ENCODE measurements at regions not wholly inside any gene's neighbourhood (a gene's known extent, or its start where the extent isn't known, plus 50 kb on each side); places are given as distances from the start of the nearest gene placed in this dataset.

DNA sequence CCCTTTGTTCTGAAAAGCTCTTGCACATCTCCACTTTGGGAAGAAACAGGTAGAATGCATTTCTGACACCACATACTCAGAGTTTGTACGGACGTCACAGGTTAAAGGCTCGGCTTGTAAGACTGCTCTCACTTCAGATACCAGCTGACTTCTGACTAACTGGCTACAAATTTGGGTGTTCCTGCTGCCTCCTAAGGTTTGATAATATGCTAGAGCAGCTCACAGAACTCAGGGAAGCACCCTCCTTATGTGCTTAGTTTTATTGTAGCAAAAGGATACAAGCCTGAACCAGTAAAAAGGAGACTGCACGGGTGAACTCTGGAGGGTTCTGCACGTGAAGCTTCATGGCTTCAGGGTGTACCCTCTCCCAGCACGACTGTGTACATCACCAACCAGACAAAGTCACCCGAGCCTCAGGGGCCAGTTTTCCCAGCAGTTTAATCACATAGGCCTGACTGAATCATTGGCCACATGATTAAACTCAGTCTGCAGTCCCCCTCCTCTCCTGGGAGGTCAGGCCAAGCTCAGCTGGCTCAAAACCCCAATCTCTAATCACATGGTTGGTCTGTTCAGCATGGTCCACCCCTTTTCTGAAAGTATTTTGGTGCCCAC, 749.5 kb upstream of the RAB6C start:
- H3K4me1 ChIP-seq = no peaks in the 10 kb centered on the region
- WGBS, 2 donors = 77 to 83% methylated on average over 7 of the region's 7 CpGs
- no peak for DNase-seq (ENCODE audit: low spot score in 2 of 2)

DNA sequence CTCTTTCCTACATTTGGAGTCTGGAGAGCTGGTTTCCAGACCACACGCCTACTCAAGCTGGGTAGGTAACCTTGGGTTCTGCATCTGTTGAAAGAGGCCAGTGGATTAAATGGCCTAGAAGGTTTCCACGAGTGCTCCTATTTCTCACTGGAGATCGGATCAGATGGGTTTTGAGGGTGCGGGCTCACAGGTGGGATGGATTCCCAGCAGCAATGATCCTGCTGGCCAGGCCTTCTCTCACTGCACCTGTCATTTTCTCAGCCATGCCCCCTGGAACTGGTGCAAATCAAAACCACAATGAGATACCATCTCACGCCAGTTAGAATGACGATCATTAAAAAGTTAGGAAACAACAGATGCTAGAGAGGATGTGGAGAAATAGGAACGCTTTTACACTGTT, 747.5 kb upstream of the RAB6C start:
- 92% methylated on average over 7 of the region's 7 CpGs for whole genome bisulfite sequencing, 2 donors

More for the DNA sequence above, 749.5 kb upstream of the RAB6C start:
- no peaks in the 10 kb centered on the region for H3K27me3 ChIP-seq
- H3K9me3 ChIP-seq = no peaks in the 10 kb centered on the region
- H3K27ac ChIP-seq = no peak overlapping the region
- H3K4me3 ChIP-seq = no peak overlapping the region
- TF ChIP-seq, protein P1, sequence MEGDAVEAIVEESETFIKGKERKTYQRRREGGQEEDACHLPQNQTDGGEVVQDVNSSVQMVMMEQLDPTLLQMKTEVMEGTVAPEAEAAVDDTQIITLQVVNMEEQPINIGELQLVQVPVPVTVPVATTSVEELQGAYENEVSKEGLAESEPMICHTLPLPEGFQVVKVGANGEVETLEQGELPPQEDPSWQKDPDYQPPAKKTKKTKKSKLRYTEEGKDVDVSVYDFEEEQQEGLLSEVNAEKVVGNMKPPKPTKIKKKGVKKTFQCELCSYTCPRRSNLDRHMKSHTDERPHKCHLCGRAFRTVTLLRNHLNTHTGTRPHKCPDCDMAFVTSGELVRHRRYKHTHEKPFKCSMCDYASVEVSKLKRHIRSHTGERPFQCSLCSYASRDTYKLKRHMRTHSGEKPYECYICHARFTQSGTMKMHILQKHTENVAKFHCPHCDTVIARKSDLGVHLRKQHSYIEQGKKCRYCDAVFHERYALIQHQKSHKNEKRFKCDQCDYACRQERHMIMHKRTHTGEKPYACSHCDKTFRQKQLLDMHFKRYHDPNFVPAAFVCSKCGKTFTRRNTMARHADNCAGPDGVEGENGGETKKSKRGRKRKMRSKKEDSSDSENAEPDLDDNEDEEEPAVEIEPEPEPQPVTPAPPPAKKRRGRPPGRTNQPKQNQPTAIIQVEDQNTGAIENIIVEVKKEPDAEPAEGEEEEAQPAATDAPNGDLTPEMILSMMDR (IDR thresholded peaks at IDR 0.05) = no peak
- no peak for TF ChIP-seq EP300 (IDR thresholded peaks at IDR 0.05)
- no peak for TF ChIP-seq POLR2A (IDR thresholded peaks at IDR 0.05)
- no peaks in the 10 kb centered on the region for H3K36me3 ChIP-seq

DNA sequence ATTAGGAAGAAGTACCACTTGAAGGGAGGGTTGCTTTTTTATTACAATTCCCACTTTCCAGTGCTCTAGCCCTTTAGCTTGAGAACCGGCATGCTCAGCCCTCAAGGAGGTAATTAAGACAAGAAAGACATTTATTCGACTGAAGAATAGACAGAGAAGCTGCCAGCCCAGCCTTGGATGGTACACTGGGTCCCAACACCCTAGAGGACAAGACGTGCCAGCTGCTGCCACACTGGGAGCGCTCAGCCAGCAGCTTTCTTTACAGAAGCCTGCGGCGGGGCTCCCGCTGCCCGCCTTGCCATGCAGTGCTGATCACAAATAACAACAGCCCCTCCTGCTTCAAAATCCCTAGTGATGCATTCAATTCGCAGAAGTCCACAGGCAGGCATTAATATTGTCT, 746.3 kb upstream of the RAB6C start:
- no peak overlapping the region for H3K27ac ChIP-seq
- WGBS, 2 donors = 74 to 75% methylated on average over 9 of the region's 9 CpGs
- no peak overlapping the region for H3K4me3 ChIP-seq
- H3K27me3 ChIP-seq = no peaks in the 10 kb centered on the region
- DNase-seq (ENCODE audit: low spot score in 2 of 2) = no peak
- TF ChIP-seq EP300 (IDR thresholded peaks at IDR 0.05) (no peak), POLR2A (IDR thresholded peaks at IDR 0.05) (no peak)
- TF ChIP-seq, protein P1 (IDR thresholded peaks at IDR 0.05) = no peak
- H3K9me3 ChIP-seq = peaks cover 0 to 8% (median 0%) of the 10 kb centered on the region in 4 donors
- no peaks in the 10 kb centered on the region for H3K36me3 ChIP-seq
- H3K4me1 ChIP-seq = no peaks in the 10 kb centered on the region

More for the DNA sequence above, 747.5 kb upstream of the RAB6C start:
- Histone ChIP-seq H3K9me3 (peaks cover 0 to 8% (median 0%) of the 10 kb centered on the region in 4 donors), H3K4me1 (no peaks in the 10 kb centered on the region), H3K36me3 (no peaks in the 10 kb centered on the region), H3K4me3 (no peak overlapping the region), H3K27me3 (no peaks in the 10 kb centered on the region), H3K27ac (no peak overlapping the region)
- TF ChIP-seq, protein P1 (IDR thresholded peaks at IDR 0.05) = no peak
- TF ChIP-seq EP300 (IDR thresholded peaks at IDR 0.05) (no peak), POLR2A (IDR thresholded peaks at IDR 0.05) (no peak)
- DNase-seq (ENCODE audit: low spot score in 2 of 2) = no peak

DNA sequence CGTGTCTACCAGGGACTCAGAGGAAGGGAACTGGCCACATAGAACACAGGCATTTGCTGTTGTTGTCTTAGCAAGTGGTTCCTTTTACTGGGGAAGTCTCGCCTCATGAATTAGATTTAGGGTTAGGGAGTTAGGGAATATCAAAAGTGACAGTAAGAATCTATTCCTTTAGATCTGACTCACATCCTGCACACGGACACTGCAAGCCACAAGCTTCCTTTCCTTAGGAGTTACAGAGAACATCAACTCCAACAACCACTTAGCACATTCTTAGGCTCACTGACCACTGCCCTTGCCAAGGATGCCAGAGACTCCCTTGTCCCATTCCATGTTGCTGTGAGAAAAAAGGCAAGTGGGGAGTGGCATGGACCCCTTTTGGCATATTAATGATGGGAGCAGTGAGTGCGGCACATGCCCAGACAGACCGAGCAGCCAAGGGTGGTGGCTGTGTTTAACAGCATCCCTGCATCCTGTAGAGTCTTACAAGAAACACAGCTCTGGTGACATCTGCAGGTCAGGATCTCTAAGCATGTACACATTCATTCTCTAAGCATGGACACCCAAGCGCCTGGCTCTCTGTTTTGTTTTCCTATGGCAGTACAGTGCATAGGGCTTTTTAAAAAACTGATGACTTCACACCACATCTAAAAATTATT, 745.6 kb upstream of the RAB6C start:
- peaks cover 0 to 8% (median 0%) of the 10 kb centered on the region in 4 donors for H3K9me3 ChIP-seq
- no peaks in the 10 kb centered on the region for H3K36me3 ChIP-seq
- H3K27me3 ChIP-seq = no peaks in the 10 kb centered on the region
- TF ChIP-seq EP300 (IDR thresholded peaks at IDR 0.05) (no peak), POLR2A (IDR thresholded peaks at IDR 0.05) (no peak)
- TF ChIP-seq, protein P1 (IDR thresholded peaks at IDR 0.05) = peak in 1 of 5 experiments; percentile 12
- WGBS, 2 donors = 37 to 54% methylated on average over 6 of the region's 6 CpGs
- no peak overlapping the region for H3K4me3 ChIP-seq
- H3K27ac ChIP-seq = no peak overlapping the region
- H3K4me1 ChIP-seq = no peaks in the 10 kb centered on the region
- DNase-seq (ENCODE audit: low spot score in 2 of 2) = peak in 1 of 2 donors; percentile 24

DNA sequence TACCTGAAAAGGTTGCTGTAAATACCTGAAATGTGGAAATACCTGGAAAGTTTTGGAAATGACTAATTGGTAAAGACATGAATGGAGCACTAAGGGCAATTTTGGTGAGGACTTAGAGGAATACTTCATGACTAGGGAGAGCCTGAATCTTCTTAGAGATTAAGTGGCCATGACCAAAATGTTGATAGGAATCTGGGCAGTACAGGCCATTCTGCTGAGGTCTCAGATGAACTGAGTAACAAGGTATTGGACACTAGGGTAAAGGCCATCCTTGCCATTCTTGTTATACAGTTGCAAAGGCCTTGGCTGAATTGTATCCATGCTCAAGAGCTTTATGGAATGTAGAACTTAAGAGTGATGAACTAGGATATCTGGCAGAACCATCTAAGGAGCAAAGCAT, 742.9 kb upstream of the RAB6C start:
- H3K9me3 ChIP-seq = peaks cover 0 to 8% (median 0%) of the 10 kb centered on the region in 4 donors
- DNase-seq (ENCODE audit: low spot score in 2 of 2) = no peak
- no peaks in the 10 kb centered on the region for H3K27me3 ChIP-seq
- H3K36me3 ChIP-seq = no peaks in the 10 kb centered on the region
- no peak for TF ChIP-seq EP300 (IDR thresholded peaks at IDR 0.05)
- TF ChIP-seq, protein P1 (IDR thresholded peaks at IDR 0.05) = no peak
- no peak for TF ChIP-seq POLR2A (IDR thresholded peaks at IDR 0.05)
- no peak overlapping the region for H3K27ac ChIP-seq
- no peak overlapping the region for H3K4me3 ChIP-seq
- H3K4me1 ChIP-seq = no peaks in the 10 kb centered on the region
